Right ventricle myocardium inferior (tissue), 1 donor: ENCODE measurements at regions not wholly inside any gene's neighbourhood (a gene's known extent, or its start where the extent isn't known, plus 50 kb on each side); places are given as distances from the start of the nearest gene placed in this dataset.

Experiments used
- ATAC-seq: fragments of 200-7000 bp; cut with Tn5 transposase; one replicate; pipeline ENCODE4 v1.9.1; 2020; ENCODE audit warnings: mild to moderate bottlenecking, moderate library complexity
- DNase-seq: peaks from one replicate; pipeline ENCODE4 v3.0.0; 2021; ENCODE audit errors: missing footprints
- intact Hi-C: fragments of 100-400 bp; cut with DNase I; formaldehyde crosslinking; loops from one replicate; pipeline ENCODE4 v1.11.0; 2022
- donor health status: DM: no; HTN: yes; CAD: no; lungs with severe emphysema.

DNA sequence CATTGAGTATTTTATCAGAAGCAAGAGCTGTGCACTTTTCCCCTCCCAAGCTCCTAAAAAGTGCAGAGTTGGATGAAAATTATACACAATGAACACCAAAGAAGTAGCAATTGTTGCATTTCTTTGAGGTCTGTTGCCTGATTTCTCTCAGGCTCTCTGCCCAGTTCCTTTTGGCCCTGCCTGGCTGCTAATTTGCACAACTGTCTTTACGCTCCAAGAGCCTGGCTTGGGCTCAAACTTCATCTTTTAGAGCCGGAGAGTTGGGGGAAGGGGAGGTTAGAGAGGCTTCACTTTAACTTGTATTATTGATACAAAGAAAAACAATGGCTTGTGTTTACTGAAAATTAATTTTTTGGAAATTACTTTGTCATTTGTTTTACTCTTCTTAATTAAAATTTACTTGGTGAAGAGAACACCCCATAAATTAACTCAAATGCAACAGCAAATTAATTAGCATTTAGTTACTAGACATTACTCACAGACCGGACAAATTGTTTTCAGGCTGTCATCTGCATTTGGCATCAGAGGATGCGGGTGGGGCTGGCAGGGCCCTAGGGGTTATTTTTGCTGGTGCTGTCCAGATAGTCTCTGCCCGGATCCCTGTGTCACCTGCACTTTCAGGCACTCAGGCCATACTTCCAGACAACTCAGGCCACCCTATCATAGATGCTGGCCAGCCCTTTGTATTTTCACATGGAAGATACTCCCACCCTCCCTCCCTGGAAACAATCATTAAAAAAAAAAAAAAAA, 407.3 kb downstream of the NXPE2 start:
- no peak for ATAC-seq
- DNase-seq: no peak
- intact Hi-C loops: no loop called here

DNA sequence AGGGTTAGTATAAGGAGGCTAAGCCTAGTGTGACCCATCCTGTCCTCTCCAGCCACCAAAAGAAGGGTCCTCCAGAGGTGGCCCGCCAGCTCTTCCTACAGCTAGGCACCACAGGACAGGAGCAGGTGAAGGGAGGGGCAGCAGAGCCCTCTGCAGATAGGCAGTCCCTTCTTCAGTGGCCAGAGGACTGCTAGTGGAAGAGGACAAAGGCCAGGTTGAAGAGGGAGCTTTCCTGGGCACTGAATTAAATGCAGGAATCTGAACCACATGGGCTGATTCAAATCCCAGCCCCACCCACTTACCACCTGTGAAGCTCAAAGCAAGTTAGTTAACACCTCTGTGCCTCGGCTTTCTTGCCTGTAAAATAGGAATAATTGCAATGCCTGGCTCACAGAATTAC, 409.5 kb downstream of the NXPE2 start:
- ATAC-seq: no peak

GRCh38 chr11:115092516-115092915, 411.7 kb downstream of the CADM1 start:
- intact Hi-C loops: no loop called here

More for the DNA sequence above, 409.5 kb downstream of the NXPE2 start:
- intact Hi-C loops: no loop called here
- DNase-seq: no peak

GRCh38 chr11:115097796-115098408, 406.3 kb downstream of the CADM1 start:
- no peak for DNase-seq
- ATAC-seq: no peak
- intact Hi-C loops: no loop called here

More at GRCh38 chr11:115092516-115092915, 411.7 kb downstream of the CADM1 start:
- ATAC-seq: no peak
- DNase-seq: no peak

DNA sequence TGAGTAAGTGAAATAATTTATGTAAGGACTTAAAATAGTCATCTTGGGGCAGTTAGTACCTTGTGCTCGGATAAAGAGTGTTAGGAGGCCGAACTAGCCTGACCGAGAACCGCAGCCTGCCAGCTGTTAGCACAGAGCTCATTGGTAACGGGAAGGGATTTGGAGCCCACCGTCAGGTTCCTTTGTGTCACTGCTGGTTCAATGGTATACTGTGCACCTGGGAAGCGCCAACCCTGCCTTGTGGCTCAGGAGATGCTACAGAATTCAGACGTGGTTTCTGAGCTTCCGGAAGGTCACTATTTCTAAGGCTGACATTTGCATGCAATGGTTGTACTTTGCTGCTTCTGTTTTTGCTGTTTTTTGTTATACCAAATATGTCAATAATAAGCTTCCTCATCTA, 403.5 kb downstream of the CADM1 start:
- ATAC-seq (no peak), DNase-seq (no peak)
- intact Hi-C loops: no loop called here

DNA sequence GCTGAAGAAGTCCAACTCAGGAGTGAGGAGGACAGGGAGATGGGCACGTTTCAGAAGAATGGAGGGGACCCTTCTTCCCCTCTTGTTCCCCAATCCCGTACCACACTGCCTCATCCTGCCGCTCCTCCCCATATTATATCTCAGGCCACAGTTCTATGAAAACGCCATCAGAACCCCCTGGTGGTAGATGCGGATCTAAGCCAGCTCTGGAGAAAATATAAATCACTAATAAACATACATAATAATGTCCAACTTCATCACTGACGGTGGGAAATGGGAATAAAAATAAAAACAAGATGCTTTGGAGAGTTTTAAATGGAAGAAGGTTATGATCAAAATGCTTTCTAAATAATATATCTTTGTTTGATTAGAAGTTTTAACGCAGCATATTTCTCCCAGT, 400.3 kb downstream of the CADM1 start:
- ATAC-seq: no peak
- intact Hi-C loops: no loop called here

GRCh38 chr11:115104851-115105453, 399.3 kb downstream of the CADM1 start:
- ATAC-seq: no peak
- DNase-seq: no peak
- intact Hi-C loops: no loop called here

More for the DNA sequence above, 400.3 kb downstream of the CADM1 start:
- no peak for DNase-seq

GRCh38 chr11:115111066-115111465, 393.1 kb downstream of the CADM1 start:
- DNase-seq: no peak
- ATAC-seq: no peak
- intact Hi-C loops: no loop called here

DNA sequence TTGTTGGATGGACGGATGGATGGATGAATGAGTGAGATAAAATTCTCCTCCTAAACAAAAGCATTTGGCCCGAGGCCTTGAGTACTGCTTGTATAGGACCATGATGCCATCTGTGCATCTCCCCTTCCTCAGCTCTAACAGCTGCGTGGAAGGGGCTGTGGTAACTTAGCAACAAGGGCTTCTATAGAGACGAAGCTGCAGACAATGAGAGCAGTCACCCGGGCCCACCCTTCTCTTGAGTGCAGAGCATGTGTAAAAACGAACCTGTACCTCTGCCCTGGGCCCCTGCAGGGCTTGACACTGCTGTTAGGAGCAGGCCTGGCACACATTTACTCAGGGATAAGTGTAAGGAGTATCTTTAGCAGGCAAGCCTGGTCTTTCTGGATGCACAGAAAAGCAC, 391.5 kb downstream of the CADM1 start:
- DNase-seq (no peak), ATAC-seq (no peak)
- intact Hi-C loops: no loop called here

- ATAC-seq: no peak
- intact Hi-C loops: no loop called here
- DNase-seq: no peak
These were observed 386.2 kb downstream of the CADM1 start for GRCh38 chr11:115117956-115118493.

DNA sequence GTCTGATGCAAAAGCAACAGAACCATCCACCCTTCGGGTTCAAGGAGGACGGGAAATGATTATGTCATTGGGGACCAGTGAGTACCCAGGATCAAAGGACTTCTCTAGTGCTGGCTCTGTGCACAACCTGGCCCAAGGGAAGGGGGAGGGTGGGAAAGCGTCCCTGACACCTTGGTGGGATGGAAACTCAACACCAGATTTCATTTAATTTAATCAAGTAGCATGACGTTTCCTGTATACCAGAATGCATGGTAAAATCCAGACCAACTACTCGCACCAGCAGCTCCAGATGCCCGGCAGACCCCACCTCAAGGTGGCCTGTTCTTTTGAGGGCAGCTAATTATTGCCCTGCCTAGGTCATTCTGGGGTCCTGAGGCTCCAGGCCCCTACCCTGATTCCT, 385.1 kb downstream of the CADM1 start:
- DNase-seq (no peak), ATAC-seq (no peak)
- intact Hi-C loops: no loop called here
